ENCODE measurements at regions not wholly inside any gene's neighbourhood (a gene's known extent, or its start where the extent isn't known, plus 50 kb on each side); places are given as distances from the start of the nearest gene placed in this dataset.
"Not testable (repeated sequence)": the region's sequence is repeated elsewhere in the genome, so short reads cannot be mapped to it uniquely, and the experiment has no call there.

- DNase-seq: no peak
Measured at GRCh38 chr3:124322966-124323365, 331.0 kb upstream of the ROPN1 start.

DNA sequence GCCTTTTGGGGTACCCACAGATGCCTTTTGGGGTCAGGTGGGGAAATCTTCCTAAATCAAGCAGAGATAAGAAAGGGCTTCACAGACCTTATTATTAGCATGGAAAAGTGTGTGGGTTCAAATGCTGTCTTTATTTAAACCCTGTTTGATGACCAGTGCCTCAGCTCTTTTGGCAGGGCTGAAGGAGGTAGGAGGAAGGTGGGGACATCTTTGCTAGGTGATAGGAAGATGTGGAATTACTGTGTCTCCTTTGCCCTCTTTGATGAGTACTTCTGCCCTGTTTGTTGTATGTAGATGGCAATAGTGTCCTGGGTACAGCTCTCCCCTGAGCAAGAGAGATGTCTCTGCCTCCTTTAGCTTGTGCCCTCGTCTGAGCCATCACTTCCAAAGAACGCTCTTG lies 333.3 kb upstream of the ROPN1 start:
- DNase-seq: no peak

- DNase-seq: no peak
Measured at GRCh38 chr3:124329723-124330122, 337.8 kb upstream of the ROPN1 start.

DNA sequence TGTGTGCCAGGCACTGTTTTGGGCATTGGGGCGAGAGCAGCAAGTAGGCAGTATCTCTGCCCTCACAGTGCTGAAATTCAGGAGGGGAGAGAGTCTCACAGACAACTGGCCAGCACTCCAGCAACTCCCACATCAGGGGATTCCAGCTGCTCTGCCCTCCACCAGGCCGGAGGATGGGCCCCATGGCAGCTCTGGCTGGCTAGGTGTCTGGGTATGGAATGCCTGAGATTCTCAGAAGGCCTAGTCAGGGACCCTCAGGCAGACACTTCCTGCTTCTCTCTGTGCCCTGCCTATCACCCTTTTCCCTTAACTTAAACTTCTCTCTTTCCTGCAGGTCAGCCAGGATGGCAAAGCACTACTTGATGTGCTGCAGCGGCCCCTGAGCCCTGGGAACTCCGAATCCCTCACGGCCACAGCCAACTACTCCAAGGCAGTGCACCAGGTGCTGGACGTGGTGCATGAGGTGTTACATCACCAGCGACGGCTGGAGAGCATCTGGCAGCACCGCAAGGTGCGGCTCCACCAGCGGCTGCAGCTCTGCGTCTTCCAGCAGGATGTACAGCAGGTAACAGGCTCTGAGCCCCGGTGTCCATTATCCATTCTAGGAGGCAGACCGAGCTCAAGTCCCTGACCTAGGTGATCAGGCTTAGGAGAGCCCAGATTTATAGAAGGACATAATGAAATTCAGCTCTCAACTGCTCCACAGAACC lies 342.2 kb upstream of the ROPN1 start:
- no peak for DNase-seq

- no peak for DNase-seq
Measured at GRCh38 chr3:124336067-124336656, 344.2 kb upstream of the ROPN1 start.

DNA sequence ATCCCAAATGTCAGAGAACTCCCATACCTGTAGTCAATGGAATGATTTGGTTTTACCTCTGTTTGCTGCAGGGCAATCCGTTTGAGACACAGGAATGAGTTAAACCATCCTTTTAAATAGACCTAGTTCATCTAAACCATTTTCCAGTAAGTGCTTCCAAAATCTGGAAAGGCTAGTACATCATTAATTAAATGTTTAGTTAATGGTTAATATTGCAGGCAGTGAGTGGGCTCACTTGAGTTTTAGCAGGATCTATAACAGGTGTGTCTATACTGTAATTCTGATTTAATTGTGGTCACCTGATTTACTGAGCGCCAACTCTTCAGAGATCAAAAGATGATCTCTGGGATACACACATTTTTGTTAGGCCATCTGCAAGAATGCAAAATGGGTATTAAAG lies 353.9 kb upstream of the ROPN1 start:
- DNase-seq: no peak

- DNase-seq: no peak
Measured at GRCh38 chr3:124346487-124346886, 354.6 kb upstream of the ROPN1 start.

DNA sequence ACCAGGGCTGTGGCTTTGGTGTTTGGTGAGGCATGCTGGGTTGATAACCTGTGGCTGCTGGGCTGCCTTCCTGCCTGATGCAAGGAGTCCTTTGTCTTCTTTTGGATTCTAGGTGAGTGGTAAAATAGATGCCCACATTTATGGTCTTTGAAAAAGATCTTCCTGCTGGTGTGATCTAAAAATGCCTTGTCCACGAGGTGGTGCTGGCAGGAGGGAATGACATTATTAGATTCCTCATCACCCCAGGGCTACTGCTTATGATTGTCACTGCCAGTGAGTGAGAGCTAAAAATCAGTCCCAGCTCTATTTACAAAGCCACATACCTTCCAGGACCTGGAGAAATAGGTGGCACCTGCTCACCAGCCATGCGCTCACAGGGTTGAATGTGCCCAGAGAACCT lies 355.5 kb upstream of the ROPN1 start:
- no peak for DNase-seq

DNA sequence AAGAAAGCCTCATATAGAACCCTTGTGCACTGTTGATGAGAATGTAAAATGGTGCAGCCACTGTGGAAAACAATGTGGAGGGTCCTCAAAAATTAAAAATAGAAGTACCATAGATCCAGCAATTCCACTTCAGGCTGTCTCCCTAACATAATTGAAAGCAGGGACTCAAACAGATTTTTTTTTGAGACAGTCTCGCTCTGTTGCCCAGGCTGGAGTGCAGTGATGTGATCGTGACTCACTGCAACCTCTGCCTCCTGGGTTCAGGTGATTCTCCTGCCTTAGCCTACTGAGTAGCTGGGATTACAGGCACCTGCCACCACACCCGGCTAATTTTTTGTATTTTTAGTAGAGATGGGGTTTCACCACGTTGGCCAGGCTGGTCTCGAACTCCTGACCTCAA lies 356.6 kb upstream of the ROPN1 start:
- not testable (repeated sequence) for DNase-seq

GRCh38 chr3:124351430-124352148 lies 359.7 kb upstream of the ROPN1 start:
- no peak for DNase-seq

DNA sequence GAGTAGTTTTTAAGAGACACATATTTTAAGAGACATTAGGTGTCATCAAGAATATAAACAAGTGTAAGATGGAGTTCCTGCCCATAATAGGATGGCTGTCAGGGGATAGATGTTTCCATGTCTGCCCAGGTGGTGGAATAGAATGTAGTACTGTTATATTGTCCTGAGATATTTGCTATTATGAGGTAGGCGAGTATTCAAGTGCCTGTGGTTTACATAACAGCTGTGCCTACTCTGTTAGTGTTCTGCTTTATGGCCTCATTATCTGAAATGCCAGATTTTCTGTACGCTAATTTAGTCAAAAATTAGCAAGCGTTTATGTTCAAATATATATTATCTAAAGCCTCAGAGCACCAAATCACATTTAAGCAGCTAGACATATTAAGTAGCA lies 360.2 kb upstream of the ROPN1 start:
- no peak for DNase-seq

DNA sequence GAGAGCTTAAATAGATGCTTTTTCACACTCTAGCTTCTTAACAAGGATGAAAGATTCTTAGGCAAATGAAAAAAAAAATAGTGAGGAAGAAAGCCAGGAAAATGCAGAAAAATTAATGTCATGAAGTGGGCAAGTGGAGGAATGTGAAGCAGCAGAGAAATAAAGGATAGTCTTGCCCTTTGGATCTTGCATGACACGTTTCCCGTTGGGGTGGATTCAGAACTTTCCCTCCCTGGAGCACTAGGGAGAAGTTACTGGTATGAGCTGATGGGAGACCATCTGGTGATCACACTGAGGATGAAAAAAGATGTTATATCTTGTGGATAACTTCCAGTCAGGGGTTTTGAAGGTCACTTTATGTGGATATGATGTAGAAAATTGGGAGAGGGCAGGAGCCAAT lies 361.8 kb upstream of the ROPN1 start:
- DNase-seq: no peak

DNA sequence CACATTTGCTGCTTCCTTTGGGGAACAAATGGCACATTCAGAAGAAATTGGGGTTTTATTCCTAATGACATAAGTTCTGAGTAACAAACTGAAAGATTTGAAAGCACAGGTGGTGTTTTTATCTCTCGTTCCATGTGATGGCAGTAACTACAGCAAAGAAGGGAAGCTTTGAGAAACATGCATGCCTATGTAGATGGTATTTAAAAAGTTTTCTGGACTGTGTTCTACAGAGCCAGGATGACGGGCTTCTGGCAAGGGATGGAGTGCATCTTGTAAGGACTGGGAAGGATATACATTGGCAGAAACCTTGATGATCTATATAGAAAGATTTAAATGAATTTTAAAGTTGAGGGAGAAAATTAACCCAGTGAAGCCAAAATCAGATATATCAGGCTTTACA lies 362.2 kb upstream of the ROPN1 start:
- DNase-seq: no peak

- no peak for DNase-seq
Measured at GRCh38 chr3:124358156-124358555, 366.2 kb upstream of the ROPN1 start.

GRCh38 chr3:124360155-124360554 lies 368.2 kb upstream of the ROPN1 start:
- DNase-seq: no peak

- no peak for DNase-seq
Measured at GRCh38 chr3:124360563-124360962, 368.6 kb upstream of the ROPN1 start.

DNA sequence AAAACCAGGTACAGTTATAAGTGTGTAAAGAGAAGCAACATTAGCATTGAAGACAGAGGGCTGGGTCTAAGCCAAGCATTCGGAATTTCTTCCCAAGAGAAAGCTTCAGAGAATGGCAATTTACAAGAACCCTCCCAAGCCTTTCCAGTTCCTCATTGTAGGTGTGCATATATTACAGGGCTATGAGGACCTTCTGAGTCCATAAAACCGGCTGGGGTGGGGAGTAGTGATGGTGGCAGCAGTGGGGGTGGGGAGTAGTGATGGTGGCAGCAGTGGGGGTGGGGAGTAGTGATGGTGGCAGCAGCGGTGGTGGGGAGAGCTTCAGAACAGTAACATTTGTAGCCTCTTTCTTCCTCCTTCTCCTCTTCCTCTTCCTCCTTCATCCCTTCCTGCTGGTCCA lies 368.7 kb upstream of the UMPS start:
- no peak for DNase-seq

DNA sequence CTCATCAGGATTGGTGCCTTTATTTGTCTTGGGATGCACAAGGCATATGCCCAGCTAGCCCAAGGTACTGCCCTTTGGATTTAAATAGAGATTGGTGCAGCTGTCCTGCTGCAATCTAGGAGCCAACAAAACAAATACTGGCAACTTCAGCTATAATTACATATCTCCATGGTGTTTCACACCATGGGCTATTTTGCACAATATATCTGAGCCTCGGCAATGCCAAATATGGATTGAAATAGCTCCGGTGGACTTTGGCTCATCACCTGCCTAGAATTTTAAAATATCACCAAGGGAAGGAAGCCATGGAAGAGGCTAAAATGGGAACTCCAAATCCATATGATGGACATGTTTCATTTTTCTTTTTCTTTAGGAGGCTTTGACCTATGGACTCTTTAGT lies 367.8 kb upstream of the UMPS start:
- DNase-seq: no peak

DNA sequence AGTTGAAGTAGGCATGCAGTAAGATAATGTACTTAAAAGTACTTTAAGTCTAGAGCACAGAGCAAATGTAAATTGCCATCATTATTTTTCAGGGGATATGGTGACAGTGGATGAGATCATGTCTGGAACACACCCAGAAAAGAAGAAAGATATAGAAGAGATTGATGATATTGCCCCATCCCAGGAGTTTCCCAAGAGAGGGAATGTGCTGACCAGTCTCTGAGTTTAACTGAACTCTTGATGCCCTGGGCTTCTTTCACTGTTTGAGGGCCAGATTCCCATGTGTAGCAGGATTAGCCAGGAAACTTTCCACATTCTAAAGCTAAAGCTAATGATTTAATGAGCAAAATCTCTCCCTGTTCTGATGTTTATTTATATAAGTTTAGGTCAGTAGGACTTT lies 366.8 kb upstream of the UMPS start:
- no peak for DNase-seq

GRCh38 chr3:124364317-124365020 lies 365.8 kb upstream of the UMPS start:
- no peak for DNase-seq

GRCh38 chr3:124366655-124367054 lies 363.6 kb upstream of the UMPS start:
- DNase-seq: not testable (repeated sequence)

DNA sequence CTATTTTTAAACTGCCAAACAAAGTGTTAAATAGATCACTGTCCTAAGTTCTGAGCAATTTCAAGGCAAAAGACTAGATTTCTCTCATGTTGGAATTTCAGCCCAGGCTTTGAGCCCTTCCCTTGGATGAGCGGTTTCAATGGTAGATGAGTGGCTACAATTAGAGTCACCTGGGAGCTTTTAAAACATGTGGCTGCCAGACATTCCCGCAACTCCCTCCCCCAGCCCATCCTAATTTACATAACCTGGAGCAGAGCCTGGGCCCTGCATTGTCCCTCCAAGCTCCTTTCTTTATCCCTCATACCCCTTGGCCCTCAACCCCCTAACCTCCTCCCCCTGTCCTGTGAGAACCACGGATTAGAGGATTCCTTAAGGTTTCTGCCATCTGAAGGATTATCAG lies 357.5 kb upstream of the UMPS start:
- DNase-seq: no peak

GRCh38 chr3:124373524-124373923 lies 356.7 kb upstream of the UMPS start:
- DNase-seq: no peak

DNA sequence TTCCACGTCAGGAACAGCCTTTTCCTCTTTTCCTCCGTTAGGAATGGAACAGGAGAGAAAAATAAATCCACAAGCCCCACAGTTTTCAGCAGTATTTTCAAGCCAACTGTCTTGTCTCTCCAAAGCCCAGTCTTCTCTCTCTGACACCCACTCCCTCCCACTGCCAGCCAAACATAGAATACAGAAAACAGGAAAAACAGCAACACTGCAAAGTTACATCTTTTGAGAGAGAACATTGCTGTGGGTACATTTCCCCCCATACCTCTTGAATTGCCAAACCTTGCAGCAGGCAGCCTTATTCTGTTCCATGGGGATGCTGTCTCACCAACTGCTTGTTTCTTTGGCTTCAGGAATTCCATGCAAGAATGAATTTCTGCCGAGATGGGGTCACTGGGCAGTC lies 355.7 kb upstream of the UMPS start:
- DNase-seq: no peak
